ENCODE measurements at regions not wholly inside any gene's neighbourhood (a gene's known extent, or its start where the extent isn't known, plus 50 kb on each side); places are given as distances from the start of the nearest gene placed in this dataset.

DNA sequence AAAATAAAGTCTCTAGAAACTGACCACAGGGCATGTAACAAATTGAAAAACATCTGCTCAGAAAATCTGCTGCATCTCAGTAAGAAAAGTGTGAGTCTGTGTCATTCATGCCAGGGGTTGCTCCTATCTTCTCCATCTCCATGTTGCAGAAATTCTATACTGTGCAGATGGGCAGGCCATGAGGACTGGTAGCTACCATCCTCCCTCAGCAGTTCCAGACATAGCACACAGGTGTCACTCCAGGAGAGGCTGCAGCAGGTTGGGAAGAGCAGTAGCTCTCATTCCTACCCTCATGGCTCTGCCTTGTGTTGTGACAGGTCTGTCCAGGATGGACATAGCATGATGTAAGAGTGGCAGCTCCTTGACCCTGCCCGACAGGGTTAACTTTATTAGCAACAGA lies 173.4 kb downstream of the NDUFS4 start:
- ATAC-seq = no peak
- TF ChIP-seq CSDC2 (CRISPR knock-in tag; IDR thresholded peaks at IDR 0.05) = no peak
- no peak for TF ChIP-seq PATZ1 (CRISPR knock-in tag; IDR thresholded peaks at IDR 0.05; ENCODE audit: borderline replicate concordance)
- TF ChIP-seq ARNTL (CRISPR knock-in tag; IDR thresholded peaks at IDR 0.05; ENCODE audit: borderline replicate concordance, low read depth) = no peak
- no peak for TF ChIP-seq ZNF8 (CRISPR knock-in tag; IDR thresholded peaks at IDR 0.05)
- TF ChIP-seq, protein P1, sequence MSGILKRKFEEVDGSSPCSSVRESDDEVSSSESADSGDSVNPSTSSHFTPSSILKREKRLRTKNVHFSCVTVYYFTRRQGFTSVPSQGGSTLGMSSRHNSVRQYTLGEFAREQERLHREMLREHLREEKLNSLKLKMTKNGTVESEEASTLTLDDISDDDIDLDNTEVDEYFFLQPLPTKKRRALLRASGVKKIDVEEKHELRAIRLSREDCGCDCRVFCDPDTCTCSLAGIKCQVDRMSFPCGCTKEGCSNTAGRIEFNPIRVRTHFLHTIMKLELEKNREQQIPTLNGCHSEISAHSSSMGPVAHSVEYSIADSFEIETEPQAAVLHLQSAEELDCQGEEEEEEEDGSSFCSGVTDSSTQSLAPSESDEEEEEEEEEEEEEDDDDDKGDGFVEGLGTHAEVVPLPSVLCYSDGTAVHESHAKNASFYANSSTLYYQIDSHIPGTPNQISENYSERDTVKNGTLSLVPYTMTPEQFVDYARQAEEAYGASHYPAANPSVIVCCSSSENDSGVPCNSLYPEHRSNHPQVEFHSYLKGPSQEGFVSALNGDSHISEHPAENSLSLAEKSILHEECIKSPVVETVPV (CRISPR knock-in tag; IDR thresholded peaks at IDR 0.05) = no peak
- no peak for TF ChIP-seq BACH2 (CRISPR knock-in tag; IDR thresholded peaks at IDR 0.05; ENCODE audit: borderline replicate concordance)
- no peak for TF ChIP-seq OSR1 (CRISPR knock-in tag; IDR thresholded peaks at IDR 0.05)
- no peak for TF ChIP-seq TCF4 (CRISPR knock-in tag; IDR thresholded peaks at IDR 0.05; ENCODE audit: borderline replicate concordance)
- no peak for TF ChIP-seq RARB (CRISPR knock-in tag; IDR thresholded peaks at IDR 0.05)
- TF ChIP-seq ISL1 (CRISPR knock-in tag; IDR thresholded peaks at IDR 0.05) = no peak
- TF ChIP-seq ZFP3 (CRISPR knock-in tag; IDR thresholded peaks at IDR 0.05) = no peak
- no peak for TF ChIP-seq SNAI2 (CRISPR knock-in tag; IDR thresholded peaks at IDR 0.05)
- TF ChIP-seq TOX (CRISPR knock-in tag; IDR thresholded peaks at IDR 0.05; ENCODE audit: borderline replicate concordance) = no peak
- TF ChIP-seq, protein P2, sequence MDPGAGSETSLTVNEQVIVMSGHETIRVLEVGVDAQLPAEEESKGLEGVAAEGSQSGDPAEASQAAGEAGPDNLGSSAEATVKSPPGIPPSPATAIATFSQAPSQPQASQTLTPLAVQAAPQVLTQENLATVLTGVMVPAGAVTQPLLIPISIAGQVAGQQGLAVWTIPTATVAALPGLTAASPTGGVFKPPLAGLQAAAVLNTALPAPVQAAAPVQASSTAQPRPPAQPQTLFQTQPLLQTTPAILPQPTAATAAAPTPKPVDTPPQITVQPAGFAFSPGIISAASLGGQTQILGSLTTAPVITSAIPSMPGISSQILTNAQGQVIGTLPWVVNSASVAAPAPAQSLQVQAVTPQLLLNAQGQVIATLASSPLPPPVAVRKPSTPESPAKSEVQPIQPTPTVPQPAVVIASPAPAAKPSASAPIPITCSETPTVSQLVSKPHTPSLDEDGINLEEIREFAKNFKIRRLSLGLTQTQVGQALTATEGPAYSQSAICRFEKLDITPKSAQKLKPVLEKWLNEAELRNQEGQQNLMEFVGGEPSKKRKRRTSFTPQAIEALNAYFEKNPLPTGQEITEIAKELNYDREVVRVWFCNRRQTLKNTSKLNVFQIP (CRISPR knock-in tag; IDR thresholded peaks at IDR 0.05; ENCODE audit: borderline replicate concordance, low read depth) = no peak
- TF ChIP-seq GLIS3 (CRISPR knock-in tag; IDR thresholded peaks at IDR 0.05) = no peak
- TF ChIP-seq, protein P3, sequence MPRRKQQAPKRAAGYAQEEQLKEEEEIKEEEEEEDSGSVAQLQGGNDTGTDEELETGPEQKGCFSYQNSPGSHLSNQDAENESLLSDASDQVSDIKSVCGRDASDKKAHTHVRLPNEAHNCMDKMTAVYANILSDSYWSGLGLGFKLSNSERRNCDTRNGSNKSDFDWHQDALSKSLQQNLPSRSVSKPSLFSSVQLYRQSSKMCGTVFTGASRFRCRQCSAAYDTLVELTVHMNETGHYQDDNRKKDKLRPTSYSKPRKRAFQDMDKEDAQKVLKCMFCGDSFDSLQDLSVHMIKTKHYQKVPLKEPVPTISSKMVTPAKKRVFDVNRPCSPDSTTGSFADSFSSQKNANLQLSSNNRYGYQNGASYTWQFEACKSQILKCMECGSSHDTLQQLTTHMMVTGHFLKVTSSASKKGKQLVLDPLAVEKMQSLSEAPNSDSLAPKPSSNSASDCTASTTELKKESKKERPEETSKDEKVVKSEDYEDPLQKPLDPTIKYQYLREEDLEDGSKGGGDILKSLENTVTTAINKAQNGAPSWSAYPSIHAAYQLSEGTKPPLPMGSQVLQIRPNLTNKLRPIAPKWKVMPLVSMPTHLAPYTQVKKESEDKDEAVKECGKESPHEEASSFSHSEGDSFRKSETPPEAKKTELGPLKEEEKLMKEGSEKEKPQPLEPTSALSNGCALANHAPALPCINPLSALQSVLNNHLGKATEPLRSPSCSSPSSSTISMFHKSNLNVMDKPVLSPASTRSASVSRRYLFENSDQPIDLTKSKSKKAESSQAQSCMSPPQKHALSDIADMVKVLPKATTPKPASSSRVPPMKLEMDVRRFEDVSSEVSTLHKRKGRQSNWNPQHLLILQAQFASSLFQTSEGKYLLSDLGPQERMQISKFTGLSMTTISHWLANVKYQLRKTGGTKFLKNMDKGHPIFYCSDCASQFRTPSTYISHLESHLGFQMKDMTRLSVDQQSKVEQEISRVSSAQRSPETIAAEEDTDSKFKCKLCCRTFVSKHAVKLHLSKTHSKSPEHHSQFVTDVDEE (CRISPR knock-in tag; IDR thresholded peaks at IDR 0.05) = no peak
- no peak for TF ChIP-seq ZFP30 (CRISPR knock-in tag; IDR thresholded peaks at IDR 0.05)
- TF ChIP-seq ESRRG (CRISPR knock-in tag; IDR thresholded peaks at IDR 0.05) = no peak

DNA sequence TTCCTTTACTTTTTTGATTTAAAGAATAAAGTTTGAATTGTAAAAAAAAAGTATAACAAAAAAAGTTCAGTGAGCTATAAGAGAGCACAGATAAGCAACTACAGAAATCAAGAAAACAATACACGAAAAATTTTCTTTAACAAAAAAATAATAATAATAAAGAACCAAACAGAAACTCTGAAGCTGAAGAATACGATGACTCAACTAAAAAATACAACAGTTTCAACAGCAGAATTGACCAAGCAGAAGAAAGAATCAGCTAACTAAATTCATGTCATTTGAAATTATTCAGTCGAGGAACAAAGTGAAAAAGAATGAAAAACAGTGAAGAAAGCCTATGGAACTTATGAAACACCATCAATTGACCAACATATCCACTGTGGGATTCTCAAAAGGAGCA lies 177.7 kb downstream of the NDUFS4 start:
- TF ChIP-seq ZNF8 (CRISPR knock-in tag; IDR thresholded peaks at IDR 0.05) (no peak), GLIS3 (CRISPR knock-in tag; IDR thresholded peaks at IDR 0.05) (no peak), OSR1 (CRISPR knock-in tag; IDR thresholded peaks at IDR 0.05) (no peak), ZFP30 (CRISPR knock-in tag; IDR thresholded peaks at IDR 0.05) (no peak), ZNF70 (CRISPR knock-in tag; IDR thresholded peaks at IDR 0.05) (no peak), PATZ1 (CRISPR knock-in tag; IDR thresholded peaks at IDR 0.05; ENCODE audit: borderline replicate concordance) (no peak), ZFP3 (CRISPR knock-in tag; IDR thresholded peaks at IDR 0.05) (no peak)
- TF ChIP-seq, protein P2 (CRISPR knock-in tag; IDR thresholded peaks at IDR 0.05; ENCODE audit: borderline replicate concordance, low read depth) = no peak
- TF ChIP-seq, protein P1 (CRISPR knock-in tag; IDR thresholded peaks at IDR 0.05) = no peak
- ATAC-seq = no peak
